Stomach (tissue), 8 donors: ENCODE measurements at regions not wholly inside any gene's neighbourhood (a gene's known extent, or its start where the extent isn't known, plus 50 kb on each side); places are given as distances from the start of the nearest gene placed in this dataset.

ENCODE experiments used
- DNase-seq, 2 donors: peaks; one replicate each; pipeline versions ENCODE4 v3.0.0 to v3.0.0-alpha.2; 2013 to 2019
- H3K27ac ChIP-seq, 5 donors: fragments of 200-600 bp in 4 of 5; sonication (generic) in 4 of 5; one replicate each; pipeline ENCODE4 v1.5.1; 2013 to 2019; ENCODE audit warnings: mild to moderate bottlenecking in 1 of 5, moderate library complexity in 1 of 5
- H3K27me3 ChIP-seq, 3 donors: fragments of 200-600 bp; sonication (generic); one replicate each; pipeline ENCODE4 v1.5.1; 2017 to 2019; ENCODE audit warnings: mixed run types in 1 of 3
- H3K36me3 ChIP-seq, 4 donors: fragments of 200-600 bp; sonication (generic); 1 replicate in 3 of 4; 2 replicates in 1 of 4; pipeline ENCODE4 v1.5.1; 2016 to 2019
- H3K4me1 ChIP-seq, 4 donors: fragments of 200-600 bp; sonication (generic); one replicate each; pipeline ENCODE4 v1.5.1; 2016 to 2019
- H3K4me3 ChIP-seq, 4 donors: fragments of 200-600 bp; sonication (generic) in 3 of 4; one replicate each; pipeline ENCODE4 v1.5.1; 2016 to 2019; ENCODE audit warnings: mild to moderate bottlenecking in 1 of 4
- H3K9me3 ChIP-seq, 4 donors: fragments of 200-600 bp; sonication (generic); one replicate each; pipeline ENCODE4 v1.5.1; 2016 to 2019
- EP300 ChIP-seq: sonication (generic); formaldehyde crosslinking; IDR thresholded peaks from one replicate; pipeline ENCODE4 v1.6.1; 2017; ENCODE audit warnings: antibody characterized with exemption
- POLR2A ChIP-seq, 4 donors: fragments of 450-650 bp; IDR thresholded peaks; one replicate each; pipeline ENCODE4 v1.6.1; 2016; ENCODE audit warnings: antibody characterized with exemption in 4 of 4, control low read depth in 2 of 4, mild to moderate bottlenecking in 1 of 4, moderate library complexity in 1 of 4
- POLR2AphosphoS5 ChIP-seq, 3 donors: sonication (generic); formaldehyde crosslinking; IDR thresholded peaks; one replicate each; pipeline ENCODE4 v1.6.1; 2016; ENCODE audit warnings: antibody characterized with exemption in 3 of 3
- WGBS, 5 donors: extraction: QIAGEN DNeasy Blood & Tissue Kit in 3 of 5; methylation state at CpG; one replicate each; pipeline versions ENCODE4 v1.1.5 to v1.1.7; 2013 to 2018; 5-methylcytosine and 5-hydroxymethylcytosine counted together
- intact Hi-C: fragments of 100-400 bp; cut with DNase I; formaldehyde crosslinking; loops from one replicate; pipeline ENCODE4 v1.15.1; 2023; ENCODE audit warnings: low total_unique reads
- TF ChIP-seq, protein P1 (sequence below), 7 experiments: fragments of 450-650 bp in 4 of 7; fragments of 200-600 bp in 3 of 7; sonication (generic) in 3 of 7; IDR thresholded peaks; one replicate each; pipeline ENCODE4 v1.5.1; 2016 to 2019; ENCODE audit warnings: antibody characterized with exemption in 7 of 7, control low read depth in 2 of 7, mild to moderate bottlenecking in 1 of 7
- donor health status: healthy with polysubstance abuse.
- donor health status: Bipolar disorder and iron deficiency.
- donor health status: healthy.

DNA sequence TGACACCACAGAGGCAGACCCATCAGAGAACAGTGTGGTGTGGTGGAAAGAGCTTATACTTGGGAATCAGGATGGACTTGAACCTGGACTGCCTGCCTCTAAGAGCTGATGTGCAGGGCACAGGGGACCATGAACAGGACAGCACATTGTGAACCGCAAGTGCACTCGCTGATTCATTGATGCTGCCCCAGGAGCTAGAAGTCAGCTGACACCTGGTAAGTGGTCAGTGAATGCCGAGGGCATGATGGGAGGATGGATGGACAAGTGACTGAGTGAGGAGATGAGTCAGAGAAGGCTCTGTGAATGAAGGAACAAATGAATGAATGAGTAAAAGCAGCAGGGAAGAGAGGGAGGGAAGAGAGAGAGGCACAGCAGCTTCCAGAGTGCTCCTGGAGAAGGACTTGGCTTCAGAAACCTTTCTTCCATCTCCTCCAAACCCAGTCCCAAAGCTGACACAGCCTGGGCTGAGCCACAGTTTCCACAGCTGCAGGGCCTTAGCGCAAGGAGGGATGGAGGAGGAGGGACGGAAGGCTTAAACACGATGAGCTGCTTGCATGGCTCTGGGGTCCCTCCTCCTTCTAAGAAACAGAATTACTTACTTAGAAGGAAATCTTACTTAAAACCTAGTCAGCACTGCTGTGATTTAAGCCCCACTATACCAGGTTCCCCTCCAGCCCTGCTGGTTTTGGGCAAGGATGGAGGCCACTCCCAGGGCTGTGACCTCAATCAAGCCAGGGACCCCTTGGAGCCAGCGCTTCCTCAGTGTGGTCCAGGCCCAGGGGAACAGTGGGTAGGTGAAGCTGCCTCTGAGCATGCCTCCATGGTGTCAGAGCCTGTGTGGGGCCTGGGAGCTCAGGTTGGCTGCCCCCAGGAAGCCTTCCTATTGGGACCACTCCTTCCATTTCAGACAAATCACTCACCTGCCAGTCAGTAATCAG lies 184.6 kb downstream of the TMEM132E start:
- Histone ChIP-seq H3K4me3 (no peak overlapping the region), H3K27me3 (peaks cover 0 to 13% (median 0%) of the 10 kb centered on the region in 3 donors), H3K27ac (no peak overlapping the region), H3K36me3 (no peaks in the 10 kb centered on the region), H3K9me3 (no peaks in the 10 kb centered on the region), H3K4me1 (no peaks in the 10 kb centered on the region)
- TF ChIP-seq, protein P1, sequence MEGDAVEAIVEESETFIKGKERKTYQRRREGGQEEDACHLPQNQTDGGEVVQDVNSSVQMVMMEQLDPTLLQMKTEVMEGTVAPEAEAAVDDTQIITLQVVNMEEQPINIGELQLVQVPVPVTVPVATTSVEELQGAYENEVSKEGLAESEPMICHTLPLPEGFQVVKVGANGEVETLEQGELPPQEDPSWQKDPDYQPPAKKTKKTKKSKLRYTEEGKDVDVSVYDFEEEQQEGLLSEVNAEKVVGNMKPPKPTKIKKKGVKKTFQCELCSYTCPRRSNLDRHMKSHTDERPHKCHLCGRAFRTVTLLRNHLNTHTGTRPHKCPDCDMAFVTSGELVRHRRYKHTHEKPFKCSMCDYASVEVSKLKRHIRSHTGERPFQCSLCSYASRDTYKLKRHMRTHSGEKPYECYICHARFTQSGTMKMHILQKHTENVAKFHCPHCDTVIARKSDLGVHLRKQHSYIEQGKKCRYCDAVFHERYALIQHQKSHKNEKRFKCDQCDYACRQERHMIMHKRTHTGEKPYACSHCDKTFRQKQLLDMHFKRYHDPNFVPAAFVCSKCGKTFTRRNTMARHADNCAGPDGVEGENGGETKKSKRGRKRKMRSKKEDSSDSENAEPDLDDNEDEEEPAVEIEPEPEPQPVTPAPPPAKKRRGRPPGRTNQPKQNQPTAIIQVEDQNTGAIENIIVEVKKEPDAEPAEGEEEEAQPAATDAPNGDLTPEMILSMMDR (IDR thresholded peaks at IDR 0.05), result no peak
- TF ChIP-seq POLR2AphosphoS5 (IDR thresholded peaks at IDR 0.05) (no peak), EP300 (no peak), POLR2A (IDR thresholded peaks at IDR 0.05) (no peak)
- WGBS, 5 donors, result 64 to 75% (median 69%) methylated on average over 6 to 7 of the region's 7 CpGs
- intact Hi-C loops, result no loop called here
- DNase-seq, result peak in 1 of 2 donors; percentile 20

DNA sequence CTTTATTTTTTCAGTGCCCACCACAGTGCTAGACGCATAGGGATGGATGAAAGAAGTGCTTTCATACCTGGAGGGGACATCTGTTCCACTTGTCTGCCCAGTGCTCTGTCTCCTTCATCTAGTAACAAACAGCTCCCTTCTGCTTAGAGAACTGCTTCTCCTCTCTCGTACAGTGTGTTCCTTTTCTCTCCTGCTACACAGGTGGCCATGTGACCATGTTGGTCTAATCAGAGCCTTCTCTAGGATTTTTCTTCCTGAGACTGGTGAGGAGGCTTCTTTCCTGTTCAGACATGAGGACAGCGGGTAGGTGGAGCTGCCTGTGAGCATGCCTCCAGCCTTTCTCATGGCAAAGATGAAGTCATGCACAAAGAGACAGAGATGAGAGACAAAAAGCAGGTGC lies 182.7 kb downstream of the TMEM132E start:
- 62 to 80% (median 73%) methylated on average over 3 of the region's 3 CpGs for WGBS, 5 donors
- no peak for DNase-seq
- Histone ChIP-seq H3K27ac (no peak overlapping the region), H3K4me1 (no peaks in the 10 kb centered on the region), H3K27me3 (peaks cover 0 to 32% (median 0%) of the 10 kb centered on the region in 3 donors), H3K9me3 (no peaks in the 10 kb centered on the region), H3K4me3 (no peak overlapping the region), H3K36me3 (no peaks in the 10 kb centered on the region)
- TF ChIP-seq EP300 (no peak), POLR2A (IDR thresholded peaks at IDR 0.05) (no peak), POLR2AphosphoS5 (IDR thresholded peaks at IDR 0.05) (no peak)
- intact Hi-C loops, result no loop called here

DNA sequence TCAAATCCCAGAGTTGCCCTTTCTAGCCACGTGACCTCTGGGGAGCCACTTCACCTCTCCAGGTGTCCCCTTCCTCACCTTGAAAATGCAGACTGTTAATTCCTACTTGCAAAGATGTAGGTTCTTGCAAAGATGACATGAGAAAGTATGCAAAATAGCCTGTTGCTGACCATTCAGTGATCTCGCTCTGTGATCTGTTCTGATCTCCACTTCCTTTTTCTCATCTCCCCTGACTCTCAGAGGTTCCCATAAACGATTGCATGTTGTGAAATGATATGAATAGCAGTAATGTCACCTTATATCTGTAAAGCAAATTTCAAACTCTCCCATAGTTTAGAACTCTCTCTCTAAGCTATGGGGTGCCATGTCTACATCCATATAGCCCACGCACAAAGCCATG lies 182.3 kb downstream of the TMEM132E start:
- H3K9me3 ChIP-seq, result no peaks in the 10 kb centered on the region
- intact Hi-C loops, result no loop called here
- no peak for DNase-seq
- H3K36me3 ChIP-seq, result no peaks in the 10 kb centered on the region
- peaks cover 0 to 36% (median 3%) of the 10 kb centered on the region in 3 donors for H3K27me3 ChIP-seq
- 62 to 74% (median 67%) methylated on average over 4 of the region's 4 CpGs for WGBS, 5 donors
- H3K4me1 ChIP-seq, result no peaks in the 10 kb centered on the region
- H3K27ac ChIP-seq, result no peak overlapping the region
- no peak overlapping the region for H3K4me3 ChIP-seq
- TF ChIP-seq POLR2A (IDR thresholded peaks at IDR 0.05), result no peak
- TF ChIP-seq POLR2AphosphoS5 (IDR thresholded peaks at IDR 0.05), result no peak
- TF ChIP-seq, protein P1 (IDR thresholded peaks at IDR 0.05), result no peak
- TF ChIP-seq EP300, result no peak

DNA sequence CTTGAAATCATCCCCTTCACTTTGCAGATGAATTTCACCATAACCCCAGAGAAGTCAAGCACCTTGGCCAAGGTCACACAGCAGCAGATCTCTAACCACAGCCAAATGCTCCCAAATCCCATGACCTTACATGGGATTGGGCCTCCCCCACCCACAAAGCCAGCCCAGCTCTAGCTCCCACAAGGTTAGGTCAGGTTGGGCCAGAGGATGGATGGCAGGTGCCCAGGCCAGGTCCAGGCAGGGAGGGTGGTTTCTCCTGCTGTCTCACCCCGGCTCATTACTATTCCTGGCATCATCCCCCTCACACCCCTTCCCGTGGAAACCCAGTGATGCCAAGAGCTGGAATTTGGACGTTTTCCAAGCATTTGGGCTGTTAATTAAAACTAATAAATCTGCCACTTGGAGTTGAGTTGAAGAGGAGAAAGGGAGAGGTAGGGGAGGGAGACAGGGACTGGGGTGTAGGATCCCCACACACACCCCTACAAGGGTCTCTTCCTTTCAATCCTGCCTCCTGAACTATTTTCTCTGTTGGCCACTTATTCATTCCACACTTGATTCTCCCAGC lies 181.6 kb downstream of the TMEM132E start:
- Histone ChIP-seq H3K9me3 (no peaks in the 10 kb centered on the region), H3K27ac (no peak overlapping the region), H3K36me3 (no peaks in the 10 kb centered on the region), H3K27me3 (peaks cover 0 to 42% (median 9%) of the 10 kb centered on the region in 3 donors), H3K4me3 (no peak overlapping the region), H3K4me1 (no peaks in the 10 kb centered on the region)
- 20 to 45% (median 38%) methylated on average over 3 of the region's 3 CpGs for WGBS, 5 donors
- TF ChIP-seq POLR2A (IDR thresholded peaks at IDR 0.05) (no peak), POLR2AphosphoS5 (IDR thresholded peaks at IDR 0.05) (no peak), EP300 (no peak)
- DNase-seq, result no peak
- intact Hi-C loops, result no loop called here

DNA sequence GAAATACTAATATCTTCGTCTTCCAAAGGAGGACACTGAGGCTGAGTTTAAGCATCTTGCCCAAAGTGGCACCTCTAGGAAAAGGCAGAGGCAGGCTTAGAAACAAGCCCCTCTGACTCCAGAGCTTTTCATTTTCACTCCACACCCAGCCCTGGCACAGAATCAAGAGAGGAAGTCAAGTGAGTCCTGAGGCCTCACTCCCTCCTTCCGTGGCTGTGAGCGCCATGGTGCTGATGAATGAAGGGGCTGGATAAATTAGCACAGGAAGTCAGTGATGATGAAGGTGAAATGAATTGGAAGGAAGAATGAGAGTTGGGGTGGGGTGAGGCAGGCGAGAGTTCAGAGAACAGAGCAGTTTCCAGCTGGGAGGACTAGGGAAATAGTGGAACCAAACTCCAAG lies 179.3 kb downstream of the TMEM132E start:
- 58 to 72% (median 64%) methylated on average over 4 of the region's 4 CpGs for WGBS, 5 donors
- Histone ChIP-seq H3K9me3 (no peaks in the 10 kb centered on the region), H3K4me3 (no peak overlapping the region), H3K36me3 (no peaks in the 10 kb centered on the region), H3K27ac (no peak overlapping the region), H3K27me3 (peaks cover 0 to 50% (median 10%) of the 10 kb centered on the region in 3 donors), H3K4me1 (no peaks in the 10 kb centered on the region)
- TF ChIP-seq POLR2A (IDR thresholded peaks at IDR 0.05), result no peak
- no peak for TF ChIP-seq POLR2AphosphoS5 (IDR thresholded peaks at IDR 0.05)
- TF ChIP-seq, protein P1 (IDR thresholded peaks at IDR 0.05), result no peak
- no peak for TF ChIP-seq EP300
- DNase-seq, result no peak
- intact Hi-C loops, result no loop called here
